IPS-NIHi11 (cell line): ENCODE measurements at regions not wholly inside any gene's neighbourhood (a gene's known extent, or its start where the extent isn't known, plus 50 kb on each side); places are given as distances from the start of the nearest gene placed in this dataset.
"Not testable (repeated sequence)": the region's sequence is repeated elsewhere in the genome, so short reads cannot be mapped to it uniquely, and the experiment has no call there.

ENCODE experiments used
- DNase-seq: peaks from one replicate; pipeline ENCODE4 v3.0.0; 2012; ENCODE audit warnings: mixed read lengths, low spot score

DNA sequence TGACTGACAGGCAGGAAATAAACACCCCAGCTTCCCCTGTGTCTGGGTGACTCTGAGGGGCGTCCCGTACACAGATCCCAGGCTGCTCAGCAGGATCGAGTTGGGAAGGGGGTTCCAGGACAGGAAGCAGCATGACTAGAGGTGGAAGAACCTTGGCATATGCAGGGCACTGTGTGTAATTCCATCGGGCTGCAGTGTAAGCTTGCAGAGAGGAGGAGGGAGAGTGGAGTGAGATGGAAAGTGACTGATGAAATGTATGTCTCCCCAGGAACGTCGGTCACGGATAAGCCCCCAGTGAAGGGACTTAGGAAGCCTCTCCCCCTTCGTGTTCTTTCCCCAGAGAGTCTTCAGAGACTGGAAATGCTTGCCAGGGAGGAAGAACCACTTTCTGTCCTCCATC lies 198.4 kb upstream of the SULF2 start:
- not testable (repeated sequence) for DNase-seq

DNA sequence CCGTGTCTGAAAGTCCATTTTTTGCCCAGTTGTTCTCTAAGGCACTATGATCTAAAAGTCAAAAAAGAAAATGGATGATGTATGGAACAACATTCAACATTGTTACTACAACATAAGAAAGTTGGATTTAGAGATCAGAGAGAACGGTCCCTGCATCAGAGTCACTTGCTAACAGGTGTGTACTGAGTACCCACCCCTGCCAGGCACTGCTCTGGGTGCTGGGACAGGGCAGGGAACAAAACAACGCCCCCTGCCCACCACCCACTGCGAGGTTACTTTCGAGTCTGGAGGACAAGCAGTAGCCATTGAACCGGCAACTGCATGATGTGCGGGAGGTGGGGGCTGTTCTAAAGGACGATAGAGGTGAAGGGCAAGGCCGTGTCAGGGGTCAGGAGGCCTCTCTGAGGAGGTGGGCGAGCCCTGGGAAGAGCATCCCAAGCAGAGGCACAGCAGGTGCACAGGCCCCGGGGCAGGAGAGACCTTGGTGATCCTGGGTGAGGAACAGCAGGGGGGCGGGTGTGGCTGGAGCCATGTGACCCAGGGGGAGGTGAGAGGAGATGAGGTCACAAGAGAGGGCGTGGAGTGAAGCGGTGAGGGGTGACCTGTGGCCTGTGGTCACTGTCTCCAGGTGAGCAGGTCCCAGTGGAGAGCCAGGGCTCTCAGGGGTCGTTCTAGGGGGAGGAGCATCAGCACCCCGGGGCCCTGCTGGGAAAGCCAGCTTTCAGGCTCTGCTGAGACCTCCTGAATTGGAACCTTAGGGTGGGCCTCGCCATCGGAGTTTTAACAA lies 197.5 kb upstream of the SULF2 start:
- no peak for DNase-seq

DNA sequence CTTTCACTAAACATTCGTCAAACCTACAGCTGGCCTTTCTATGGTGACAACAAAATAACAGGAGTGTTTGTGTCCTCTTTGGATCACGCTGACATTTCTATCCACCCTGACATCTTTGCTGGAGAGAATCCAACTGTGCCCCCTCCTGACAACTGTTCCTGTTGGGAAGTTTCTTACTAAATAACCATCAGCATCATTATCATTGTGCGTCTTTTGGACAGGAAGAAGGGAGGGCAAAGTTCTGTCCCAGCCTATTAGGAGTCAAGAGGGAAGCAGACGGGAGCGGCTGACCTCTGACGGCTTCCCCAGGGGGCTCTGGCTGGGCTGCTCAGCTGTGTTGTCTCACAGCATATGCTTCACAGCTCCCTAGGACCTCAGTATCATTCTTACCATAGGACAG lies 195.9 kb upstream of the SULF2 start:
- no peak for DNase-seq

DNA sequence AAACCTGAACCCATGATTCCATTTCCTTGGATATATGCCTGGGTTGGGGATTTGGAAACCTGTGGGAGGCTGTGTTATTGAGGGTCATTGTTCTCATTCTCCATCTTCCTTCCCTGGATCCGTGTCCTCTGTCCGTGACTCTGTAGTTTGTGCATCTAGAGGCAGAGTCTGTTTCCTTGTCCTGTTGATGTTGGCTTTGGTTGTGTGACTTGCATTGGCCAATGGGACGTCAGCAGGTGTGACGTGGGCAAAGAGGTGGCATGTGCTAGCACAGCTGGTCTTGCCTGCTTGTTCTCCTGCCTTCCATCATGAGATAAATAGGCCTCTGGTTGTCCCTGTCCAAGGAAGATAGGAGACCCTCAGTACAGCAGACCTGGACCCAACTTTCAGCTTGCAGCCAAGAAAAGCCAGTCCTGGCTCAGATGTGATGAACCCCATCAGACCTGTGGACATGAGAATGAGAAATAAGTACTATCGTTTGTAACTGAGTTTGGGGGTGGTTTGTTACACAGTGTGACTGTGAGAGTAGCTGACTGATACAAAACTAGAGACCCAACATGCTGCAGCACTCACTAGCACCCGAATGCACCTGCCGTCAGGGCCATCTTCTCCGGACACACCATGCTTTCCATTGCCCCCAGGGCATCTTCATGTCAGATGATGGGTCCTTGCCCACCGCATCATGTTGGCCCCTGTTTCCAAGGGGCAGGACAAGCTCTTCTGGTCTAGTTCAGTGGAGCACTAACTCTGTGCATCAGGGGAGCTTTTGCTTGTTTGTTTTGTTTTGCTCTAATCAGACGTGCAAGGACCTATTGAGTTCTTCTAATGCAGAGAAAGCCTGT lies 195.3 kb upstream of the SULF2 start:
- DNase-seq: no peak

DNA sequence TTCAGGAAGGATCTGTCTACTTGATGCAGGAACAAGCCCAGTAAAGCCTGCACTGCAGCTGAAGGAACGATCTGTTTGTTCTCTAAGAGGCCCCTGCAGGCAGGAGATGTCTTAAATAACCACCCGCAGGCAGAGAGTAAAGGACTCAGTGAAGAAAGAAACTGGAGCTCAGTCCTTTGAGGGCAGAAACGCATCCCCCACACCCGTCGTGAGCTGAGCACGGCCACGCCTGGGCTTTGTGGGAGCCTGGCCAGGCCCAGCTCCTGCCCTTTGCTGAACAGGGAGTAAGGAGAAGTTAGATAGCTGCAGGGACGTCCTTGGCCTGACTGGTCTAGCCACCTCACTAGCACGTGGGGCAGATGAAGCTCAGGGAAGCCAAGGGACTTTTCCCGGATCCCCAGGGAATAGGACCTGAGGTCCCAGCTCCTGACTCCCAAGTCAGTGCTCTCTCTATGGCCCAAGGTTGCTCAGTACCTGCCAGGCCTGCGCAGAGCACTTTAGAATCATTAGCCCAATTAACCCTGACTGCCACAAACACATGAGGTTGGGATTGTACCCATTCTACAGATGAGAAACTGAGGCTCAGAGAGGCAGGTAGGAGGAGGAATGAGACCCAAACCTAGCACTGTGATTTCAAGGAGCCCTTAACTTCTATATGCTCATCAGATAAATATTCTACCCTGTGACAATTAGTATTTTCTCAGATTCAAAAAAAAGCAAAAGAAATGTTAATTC lies 194.2 kb upstream of the SULF2 start:
- not testable (repeated sequence) for DNase-seq

DNA sequence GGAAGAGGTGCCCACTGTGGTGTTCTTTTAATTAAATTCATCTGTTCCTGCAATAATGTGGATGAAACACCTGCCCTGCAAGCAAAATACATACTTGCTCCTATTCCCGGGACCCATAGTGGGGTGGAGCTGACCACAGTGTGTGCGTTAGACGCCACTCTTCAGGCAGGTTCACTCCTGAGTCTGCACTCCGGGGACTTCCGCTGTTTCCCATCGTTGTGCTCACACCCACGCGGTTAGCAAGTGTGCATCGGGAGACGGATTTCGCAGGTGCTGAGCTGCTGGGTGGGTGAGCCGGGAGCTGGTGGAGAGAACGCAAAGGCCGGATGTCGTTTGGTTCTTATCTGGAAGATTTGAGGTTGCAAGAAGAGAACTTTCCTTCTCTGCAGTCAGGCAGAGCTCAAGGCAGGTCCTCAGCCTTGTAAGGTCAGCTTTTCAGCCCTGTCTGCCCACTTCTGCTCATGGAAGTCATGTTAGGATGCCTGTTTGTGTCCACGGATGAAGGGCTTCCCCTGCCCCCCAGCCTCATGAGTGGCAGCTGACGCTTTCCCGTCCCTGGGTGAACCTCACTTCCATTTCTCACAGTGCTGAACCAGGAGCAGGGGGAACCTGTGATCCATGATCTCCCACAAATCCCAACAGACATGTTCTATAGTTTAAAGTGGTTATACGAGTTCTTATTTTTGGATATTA lies 193.3 kb upstream of the SULF2 start:
- not testable (repeated sequence) for DNase-seq

DNA sequence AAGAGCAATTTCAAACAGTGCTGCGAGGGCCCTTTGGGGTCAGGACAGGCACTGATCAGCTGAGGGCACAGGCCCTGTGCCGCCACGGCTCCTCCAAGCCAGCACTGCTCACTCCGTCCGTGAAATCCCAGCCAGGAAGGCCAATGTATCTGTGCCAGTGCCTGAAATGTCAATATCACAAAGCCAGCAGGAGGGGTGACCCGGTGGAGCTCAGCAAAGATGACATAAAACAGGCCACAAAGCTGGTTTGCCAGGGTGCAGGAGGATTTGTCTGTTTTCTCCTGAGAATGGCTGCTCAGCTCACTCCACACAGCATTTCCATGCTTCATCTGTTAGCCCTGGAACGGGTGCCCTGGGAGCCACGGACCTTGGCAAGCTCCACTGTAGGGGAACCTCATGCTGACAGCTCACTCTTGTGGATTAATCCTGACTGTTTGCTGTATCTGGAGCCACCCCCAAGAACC lies 192.5 kb upstream of the SULF2 start:
- DNase-seq: not testable (repeated sequence)

DNA sequence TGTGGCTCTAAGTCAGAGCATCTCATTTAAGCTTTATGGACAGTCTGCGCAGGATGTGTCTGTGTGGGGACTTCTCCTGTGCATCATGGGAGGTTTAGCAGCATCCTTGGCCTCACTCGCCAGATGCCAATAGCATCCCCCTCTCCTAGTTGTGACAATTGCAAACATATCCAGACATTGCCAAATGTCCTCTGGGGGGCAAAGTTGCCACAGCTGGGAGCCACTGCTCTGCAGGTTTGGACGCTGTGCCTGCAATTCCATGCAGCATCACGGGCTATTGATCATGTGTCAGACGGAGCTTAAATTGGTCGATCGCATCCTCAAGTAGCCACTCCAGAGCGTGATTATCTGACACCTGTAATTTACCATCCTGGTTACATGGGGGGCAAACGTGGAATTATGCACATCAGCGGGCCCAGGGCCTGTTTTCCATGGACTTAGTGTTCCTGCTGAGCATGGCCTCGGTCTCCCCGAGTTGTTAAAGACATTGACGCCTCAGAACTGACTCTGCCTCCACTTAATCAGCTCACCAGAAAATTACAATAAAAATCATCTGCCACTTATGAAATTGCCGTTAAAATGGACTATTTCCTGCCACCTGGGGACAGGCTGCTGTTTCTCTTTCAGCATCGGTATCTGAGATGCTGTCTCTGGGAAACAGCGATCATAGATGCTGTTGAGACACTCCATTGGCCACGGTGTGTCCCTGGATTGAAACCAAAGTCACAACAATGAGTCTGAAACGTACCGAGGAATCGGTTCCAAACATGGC lies 191.9 kb upstream of the SULF2 start:
- DNase-seq: not testable (repeated sequence)

DNA sequence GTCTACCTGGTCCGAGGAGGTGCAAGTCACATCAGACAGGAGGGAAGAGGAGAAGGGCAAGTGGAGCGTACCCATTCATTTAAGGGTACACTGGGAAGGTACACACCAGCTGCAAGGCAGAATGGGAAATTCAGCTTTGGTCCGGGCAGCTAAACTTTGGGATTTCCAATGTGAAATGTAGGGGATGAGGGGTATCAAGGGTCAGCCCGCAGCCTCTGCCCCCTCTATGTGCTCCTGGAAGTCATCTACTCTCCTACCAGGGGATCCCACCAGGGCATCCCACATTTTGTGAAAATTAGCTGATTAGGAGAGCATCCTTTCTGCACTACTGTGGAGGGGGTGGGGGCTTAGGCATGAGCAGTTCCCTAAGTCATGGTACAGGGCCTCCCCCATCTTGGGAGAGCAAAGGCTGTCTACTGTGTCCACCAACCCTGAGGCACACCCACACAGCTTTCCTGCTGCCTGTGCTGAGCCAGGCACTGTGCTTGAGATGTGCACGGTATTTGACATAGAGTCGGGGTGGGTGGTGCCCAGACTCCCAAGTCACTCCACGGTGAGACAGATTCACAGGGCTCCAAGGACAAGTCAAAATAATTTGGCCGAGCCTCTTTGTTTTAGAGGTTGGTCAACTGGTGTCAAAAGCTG lies 189.1 kb upstream of the SULF2 start:
- DNase-seq: no peak

DNA sequence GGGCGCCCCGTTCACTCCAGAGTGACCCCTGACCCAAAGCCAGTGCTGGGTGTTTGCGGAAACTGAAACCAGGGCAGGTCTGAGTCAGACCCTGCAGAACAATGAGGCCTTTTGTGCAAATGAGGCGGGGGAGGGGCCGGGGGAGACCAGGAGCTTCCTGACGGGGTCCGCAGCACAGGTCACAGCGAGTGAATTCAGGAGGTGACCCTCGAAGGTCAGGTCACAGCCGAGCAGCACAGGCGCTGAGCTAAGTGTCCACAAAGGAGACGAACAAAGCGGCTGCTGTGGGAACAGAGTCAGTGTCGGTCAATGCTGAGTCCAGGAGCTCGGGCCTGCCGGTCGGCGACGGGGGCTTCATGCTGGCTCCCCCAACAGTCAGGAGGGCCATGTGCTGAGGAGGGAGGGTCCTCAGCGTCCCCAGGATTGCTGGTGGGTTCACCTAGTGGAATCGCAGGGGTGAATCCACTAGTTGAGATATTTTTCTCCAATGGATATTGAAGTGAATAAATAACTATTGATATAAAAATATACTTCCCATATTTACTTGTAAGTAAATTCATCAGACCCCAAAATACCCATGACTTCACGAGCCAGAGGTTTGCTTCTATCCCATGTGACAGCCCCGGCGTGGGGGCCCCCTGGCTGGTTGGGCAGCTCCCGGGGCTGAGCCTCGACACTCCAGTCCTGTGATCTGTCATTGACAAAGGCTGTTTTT lies 188.4 kb upstream of the SULF2 start:
- DNase-seq: peak; percentile 57

DNA sequence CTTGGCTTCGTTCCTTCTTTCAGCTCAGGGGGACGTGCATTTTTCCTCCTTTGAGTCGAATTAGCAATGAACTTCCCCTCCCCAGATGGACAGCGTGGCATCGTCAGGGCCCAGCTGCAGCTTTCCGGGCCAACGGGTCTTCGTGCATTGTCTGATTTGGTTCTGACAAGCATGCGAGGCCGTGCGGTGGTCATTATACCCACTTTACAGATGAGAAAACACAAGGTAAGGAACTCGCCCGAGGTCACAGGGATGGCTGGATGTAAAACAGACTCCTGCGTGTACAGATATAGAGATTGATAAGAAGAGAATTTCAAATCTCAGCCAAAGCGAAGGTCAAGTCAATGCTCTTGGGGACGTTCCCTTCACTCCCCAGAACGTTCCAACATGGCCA lies 187.6 kb upstream of the SULF2 start:
- no peak for DNase-seq

DNA sequence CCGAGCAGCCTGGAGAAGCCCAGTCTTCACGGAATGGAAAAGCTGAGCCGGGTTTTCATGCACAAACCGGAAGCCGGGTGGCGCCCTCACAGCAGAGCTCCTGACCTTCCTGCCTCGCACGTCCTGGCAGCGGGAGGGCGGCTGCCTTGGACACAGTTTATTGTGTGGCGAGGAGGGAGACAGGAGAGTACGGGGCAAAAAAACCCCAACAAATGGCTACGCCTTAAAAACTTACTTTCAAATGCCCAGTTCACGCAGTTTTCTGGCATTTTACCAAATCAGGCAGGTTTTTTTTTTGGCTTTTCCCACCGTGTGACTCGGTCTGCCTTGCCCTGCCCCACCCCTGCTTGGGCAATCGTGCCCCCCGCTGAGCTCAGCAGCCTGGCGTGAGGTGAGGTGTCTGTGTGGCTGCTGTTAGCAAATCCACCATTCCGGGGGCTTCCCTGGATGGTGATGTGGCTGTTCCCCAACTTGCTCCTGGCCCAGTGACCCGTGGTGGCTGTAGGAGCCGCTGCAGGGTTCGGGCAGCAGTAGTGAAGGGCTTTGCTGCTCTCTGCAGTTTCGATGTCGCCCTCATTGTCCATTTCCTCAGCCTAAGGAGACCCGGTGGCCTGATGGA lies 187.1 kb upstream of the SULF2 start:
- DNase-seq: peak; percentile 50

DNA sequence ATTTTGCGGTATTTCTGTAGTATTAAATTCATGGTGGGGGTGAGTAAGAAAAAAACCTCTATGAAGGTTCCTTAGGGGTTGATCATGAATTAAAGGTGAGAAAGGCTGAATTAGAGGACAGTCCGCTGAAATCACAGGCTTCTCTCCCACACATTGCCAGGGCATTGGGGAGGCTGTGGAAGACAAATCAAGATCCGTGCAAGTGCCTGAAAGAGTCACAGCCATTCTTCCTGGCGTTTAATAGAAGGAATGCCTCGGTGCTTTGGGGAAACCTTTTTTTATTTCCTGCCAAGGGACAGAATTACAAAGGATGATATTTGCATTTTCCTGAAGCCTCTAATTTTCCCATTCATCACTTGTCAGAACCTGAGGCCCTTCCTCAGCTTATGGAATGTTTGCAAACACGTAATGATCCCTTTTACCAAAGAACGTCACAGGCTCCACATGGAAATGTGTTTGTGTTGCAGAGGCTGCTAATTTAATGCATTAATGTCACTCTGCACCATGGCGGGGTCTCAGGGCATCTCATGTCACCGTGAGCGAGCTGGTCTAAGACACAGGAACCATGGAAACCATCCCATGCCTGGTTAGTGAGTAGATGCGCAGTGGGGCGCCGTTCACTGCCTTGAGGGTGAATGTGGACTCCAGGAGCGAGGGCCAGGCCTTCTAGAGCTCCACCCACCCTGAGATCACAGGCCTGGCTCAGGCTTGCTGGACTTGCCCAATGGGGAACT lies 185.9 kb upstream of the SULF2 start:
- DNase-seq: no peak

DNA sequence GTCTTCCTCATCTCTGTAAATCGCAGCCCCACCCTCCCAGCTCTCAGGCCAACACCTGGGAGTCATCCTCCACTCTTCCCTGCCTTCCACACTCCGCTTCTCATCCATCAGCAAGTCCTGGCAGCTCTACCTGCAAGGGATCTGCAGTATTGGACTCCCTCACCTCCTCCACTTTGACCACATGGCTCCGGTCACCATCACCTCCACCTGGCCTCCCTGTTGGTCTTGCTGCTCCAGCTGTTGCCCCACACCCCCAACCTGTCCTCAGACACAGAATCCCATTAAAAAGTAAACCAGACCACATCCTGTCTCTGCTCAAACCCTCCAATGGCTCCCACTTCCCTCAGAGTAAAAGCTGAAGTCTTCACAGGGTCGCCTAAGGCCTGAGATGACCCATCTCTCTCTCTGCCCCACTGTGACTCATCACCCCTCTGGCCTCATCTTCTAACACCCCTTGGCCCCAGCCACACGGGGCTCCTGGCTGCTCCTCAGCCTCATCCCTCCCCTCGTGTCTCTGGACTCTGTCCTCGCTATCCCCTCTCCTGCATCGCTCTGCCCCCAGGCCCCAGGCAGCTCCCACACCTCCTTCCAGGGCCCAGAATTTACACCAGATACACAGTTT lies 185.1 kb upstream of the SULF2 start:
- no peak for DNase-seq

DNA sequence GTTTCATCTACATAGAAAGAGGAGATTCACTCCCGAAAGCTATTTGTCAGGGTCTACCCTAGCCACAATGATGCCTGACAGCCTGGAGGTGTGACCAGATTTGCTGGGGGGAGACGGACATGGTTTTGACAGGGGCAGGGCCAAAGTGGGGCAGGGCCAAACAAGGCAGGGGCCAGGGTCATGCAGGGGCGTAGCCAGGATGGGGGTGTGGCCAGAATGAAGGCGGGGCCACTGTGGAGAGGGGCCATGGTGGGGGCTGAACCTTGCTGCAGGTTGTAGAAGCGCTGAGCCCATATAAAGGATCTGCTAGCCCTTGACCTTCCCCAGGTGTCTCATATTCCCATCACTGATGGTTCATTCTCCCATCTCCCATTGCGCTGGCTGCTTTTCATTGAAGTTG lies 184.1 kb upstream of the SULF2 start:
- peak; percentile 41 for DNase-seq

DNA sequence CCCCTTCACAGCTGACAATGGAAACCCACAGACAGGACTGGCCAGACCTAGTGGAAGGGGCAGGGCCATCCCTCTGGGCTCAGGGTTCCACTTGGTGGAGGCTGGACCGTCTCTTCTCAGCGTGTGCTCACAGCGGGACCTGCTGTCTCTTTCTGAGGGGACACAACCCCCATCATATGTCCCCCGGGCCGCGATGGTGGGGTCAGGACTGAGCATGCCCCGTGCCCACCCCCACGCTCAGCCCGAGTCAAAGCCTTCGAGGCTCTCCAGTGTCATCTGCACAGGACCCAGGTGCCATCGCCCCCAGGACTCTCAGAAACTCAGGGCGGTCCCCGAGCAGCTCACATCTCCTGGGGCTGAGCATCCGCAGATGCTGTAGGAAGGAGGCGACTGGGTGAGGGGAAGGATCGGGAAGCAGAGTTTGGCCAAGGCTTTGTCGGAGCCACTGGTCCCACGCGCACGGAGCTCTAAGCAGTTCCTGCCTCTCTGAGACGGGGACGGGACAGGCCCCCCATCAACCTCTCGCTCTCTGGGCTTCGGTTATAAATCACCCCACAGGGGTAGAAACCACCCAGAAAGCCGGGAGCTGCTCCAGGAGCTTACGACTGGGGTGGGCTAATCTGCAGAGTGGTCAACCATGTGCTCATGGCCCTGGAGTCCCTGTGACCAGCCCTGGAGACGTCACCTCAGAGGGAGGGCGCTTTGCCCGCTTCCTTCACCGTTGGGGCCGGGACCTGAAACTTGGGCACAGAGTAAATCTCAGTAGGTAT lies 183.4 kb upstream of the SULF2 start:
- DNase-seq: no peak

DNA sequence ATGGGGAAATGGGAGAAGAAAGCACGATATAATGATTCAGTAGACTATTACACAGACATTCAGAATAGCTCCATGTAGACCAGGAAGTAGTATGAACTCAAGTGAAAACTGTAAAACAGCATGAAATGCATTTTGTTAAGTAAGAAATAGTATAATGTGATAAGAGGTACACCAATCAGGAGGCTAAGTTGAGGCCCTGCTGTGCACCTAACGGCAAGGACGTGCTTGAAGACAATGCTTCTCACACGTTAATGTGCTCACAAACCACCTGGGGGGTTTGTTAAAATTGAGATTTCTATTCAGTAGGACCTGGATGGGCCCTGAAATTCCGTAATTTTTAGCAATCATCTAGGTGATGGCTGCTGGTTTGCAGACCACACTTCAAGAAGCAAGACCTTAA lies 178.9 kb upstream of the SULF2 start:
- no peak for DNase-seq

DNA sequence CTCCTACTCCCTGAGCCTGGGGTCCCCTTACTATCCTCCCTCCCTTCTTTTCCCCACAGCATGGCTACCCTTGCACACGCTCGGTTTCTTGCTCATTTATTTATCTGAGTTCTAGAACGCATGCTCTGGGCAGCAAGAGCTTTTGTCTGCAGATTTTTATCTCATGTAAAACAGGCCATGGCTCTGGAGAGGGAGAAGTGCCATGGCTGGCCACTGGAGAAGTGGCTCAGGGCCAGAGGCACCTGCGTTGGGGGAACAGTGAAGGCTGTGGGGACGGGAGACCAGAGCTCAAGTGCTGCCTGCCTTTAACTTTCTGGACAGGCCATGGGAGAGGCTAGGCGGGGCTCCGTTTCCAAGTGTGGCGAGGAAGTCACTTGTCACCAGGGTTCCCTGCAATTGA lies 177.7 kb upstream of the SULF2 start:
- DNase-seq: no peak
